CD4-positive, alpha-beta T cell treated with Interleukin-17A for 1 hour (primary cell): ENCODE measurements at regions not wholly inside any gene's neighbourhood (a gene's known extent, or its start where the extent isn't known, plus 50 kb on each side); places are given as distances from the start of the nearest gene placed in this dataset.
"Not testable (repeated sequence)": the region's sequence is repeated elsewhere in the genome, so short reads cannot be mapped to it uniquely, and the experiment has no call there.

Experiments
- DNase-seq: peaks from one replicate; pipeline ENCODE4 v3.0.0-alpha.2; 2020

DNA sequence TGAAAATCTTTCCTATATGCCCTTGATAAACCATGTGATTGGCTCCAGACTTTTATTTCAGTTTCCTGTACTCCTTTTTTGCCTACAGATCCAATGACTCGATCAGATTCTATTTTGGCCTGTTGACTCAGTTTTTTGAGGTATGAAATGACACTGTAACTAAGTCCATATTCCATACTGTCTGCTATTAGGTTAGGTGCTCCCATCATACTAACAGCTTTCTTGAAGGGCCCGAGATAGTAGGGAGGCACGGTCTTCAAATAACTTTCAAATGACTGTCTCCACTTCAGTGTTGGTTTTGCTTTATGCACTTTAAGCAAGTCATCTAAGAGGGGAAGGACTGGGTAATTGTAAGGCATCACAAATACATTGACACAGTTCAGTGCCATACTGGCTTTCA, 295.4 kb upstream of the DAB2 start:
- DNase-seq = no peak

DNA sequence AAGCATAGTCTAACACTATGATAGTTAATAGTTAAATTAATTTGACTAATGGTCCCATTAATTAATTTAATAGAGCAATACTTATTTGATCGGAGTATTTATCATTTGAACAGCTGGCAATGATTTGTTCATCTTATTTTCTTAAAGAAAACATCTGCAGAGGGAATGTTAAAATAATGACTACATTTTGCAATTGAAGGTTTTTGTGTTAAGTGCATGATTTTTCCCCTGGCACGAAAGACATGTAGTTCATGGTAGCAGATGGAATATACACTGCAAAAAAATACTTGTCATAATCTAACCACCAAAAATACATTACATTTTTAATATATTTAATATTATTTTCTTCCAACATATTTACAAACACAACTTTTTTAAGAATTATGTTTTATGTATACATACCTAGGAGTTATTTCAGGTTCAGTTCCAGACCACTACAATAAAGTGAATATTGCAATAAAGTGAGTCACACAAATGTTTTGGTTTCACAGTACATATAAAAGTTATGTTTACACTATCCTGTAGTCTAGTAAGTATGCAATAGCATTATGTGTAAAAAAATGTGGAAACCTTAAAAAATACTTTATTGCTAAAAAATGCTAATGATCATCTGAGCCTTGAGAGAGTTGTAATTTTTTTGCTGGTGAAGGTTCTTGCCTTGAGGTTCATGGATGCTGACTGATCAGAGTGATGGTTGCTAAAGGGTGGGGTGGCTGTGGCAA, 292.6 kb upstream of the DAB2 start:
- DNase-seq = no peak

GRCh38 chr5:39716532-39717028, 291.8 kb upstream of the DAB2 start:
- DNase-seq = peak; percentile 33

- DNase-seq = peak; percentile 63
Observed at GRCh38 chr5:39714036-39714698, 289.4 kb upstream of the DAB2 start.

GRCh38 chr5:39713250-39713916, 288.6 kb upstream of the DAB2 start:
- DNase-seq = no peak

DNA sequence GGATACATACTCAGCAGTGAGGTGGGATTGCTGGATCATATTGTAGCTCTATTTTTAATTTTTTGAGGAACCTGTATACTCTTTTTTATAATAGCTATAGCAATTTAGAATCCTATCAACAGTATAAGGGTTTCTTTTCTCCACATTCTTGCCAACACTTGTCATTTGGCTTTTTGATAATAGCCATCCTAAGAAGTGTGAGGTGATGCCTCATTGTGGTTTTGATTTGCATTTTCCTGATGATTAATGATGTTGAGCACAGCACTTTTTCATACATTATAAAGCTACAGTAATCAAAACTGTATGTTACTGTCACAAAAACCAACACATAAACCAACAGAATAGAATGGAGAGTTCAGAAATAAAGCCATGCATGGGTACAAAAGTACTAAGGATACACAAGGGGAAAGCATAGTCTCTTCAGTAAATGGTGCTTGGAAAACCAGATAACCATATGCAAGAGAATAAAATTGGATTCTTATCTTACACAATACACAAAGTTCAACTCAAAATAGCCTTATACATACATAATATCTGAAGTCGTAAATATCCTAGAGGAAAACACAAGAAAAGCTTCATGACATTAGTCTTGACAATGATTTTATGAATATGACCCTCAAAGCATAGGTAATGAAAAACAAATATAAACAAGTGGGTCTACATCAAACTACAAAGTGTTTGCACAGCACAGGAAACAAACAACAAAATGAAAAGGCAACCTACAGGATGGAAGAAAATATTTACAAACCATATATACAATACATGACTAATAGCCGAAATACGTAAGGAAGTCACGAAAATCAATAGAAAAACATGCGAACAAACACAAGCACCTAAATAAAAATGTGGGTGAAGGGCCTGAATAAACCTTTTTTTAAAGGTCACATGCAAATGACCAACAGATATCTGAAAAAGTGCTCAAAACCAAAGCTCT, 287.8 kb upstream of the DAB2 start:
- DNase-seq = no peak

- no peak for DNase-seq
Observed at GRCh38 chr5:39711821-39712220, 287.0 kb upstream of the DAB2 start.

- no peak for DNase-seq
Observed at GRCh38 chr5:39709032-39709431, 284.3 kb upstream of the DAB2 start.

GRCh38 chr5:39702928-39703327, 278.1 kb upstream of the DAB2 start:
- no peak for DNase-seq

DNA sequence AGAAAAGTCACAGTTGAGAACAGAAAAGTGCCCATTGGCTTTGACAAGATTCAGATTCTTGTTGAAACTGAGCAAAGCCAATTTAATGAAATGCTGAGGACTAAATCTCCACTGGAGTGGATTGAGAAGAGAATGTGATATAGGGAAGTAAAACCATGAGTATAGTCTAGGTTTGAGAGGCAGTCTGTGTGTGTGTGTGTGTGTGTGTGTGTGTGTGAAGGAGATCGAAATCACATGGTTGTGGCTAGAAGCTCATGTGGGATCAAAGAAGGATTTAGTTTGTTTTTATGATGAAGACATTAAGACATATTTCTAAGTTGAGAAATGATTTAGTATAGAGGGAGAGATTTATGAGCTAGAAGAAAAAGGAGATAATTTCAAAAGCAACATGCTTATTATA, 275.7 kb upstream of the DAB2 start:
- DNase-seq = no peak

- DNase-seq = no peak
Observed at GRCh38 chr5:39698838-39699560, 274.2 kb upstream of the DAB2 start.

DNA sequence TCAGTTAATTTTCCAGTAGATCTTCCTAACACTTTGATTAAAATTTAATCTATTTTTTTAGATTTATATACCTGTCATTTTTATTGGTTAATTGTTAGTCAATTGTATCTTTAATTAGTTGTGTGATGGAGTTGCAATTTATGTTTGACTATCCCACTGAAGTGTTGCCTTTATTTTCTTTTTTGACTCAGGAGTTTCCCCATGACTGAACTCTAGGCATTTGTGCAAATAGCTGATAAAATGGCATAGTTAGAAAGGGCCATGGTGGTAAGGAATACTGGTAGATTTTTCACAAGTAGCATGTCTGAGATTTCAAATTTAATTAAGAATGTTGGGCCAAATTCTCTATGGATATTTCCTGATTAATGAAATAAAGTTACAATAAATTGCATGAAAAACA, 273.1 kb upstream of the DAB2 start:
- no peak for DNase-seq

GRCh38 chr5:39696672-39697398, 272.1 kb upstream of the DAB2 start:
- DNase-seq = no peak

DNA sequence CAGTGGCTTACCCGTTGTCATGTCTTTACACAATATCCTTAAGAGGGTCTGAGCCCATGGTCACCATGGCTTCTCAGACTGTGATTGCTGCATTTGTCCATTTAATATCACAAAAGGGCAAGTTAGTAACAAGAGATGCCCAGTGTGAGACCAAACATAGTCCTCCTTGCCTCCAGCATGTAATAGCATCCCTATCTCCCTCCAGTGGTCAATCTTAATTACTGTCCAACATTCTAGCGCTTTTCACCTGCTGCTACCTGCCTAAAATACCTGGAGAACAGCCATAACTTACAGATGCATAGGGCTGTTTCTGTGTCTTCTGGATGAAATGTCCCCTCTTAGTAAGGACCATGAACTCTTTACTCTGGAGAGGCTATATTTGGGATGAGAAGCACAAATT, 267.2 kb upstream of the DAB2 start:
- DNase-seq = no peak

DNA sequence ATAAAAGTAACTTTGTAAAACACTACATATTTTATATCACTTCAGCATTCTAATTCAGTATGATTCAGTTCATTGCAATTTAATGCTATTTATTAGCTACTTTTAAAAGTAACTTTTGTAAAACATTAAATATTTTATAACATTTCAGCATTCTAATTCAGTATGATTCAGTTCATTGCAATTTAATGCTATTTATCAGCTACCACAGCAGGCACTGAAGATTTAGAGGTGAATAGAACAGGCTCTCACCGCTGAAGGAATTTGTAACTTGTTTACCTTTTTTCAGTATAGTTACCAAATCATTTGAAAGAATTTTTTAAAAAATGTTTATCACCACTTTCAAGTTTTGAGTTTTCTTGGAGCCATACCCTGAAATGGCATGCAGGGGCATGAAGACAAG, 266.4 kb upstream of the DAB2 start:
- no peak for DNase-seq

DNA sequence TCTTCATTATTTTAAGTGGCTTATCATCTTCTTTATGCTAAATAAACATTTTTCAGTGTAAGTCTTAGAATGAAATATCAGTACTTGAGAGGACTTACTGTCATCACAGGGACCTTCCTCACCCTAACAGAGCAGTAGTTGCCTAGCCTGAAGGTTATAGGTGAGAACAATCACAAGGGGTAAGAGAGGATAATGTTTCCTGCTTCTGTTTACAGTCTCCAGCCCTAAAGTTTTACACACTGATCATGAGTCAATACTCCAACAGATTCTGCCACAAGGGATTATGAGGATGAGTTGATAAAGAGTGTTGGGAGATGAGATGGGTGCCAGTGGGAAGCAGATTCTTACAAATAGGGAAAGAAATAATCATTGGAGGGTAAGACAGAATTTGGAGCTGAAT, 265.1 kb upstream of the DAB2 start:
- no peak for DNase-seq

GRCh38 chr5:39687924-39688323, 263.1 kb upstream of the DAB2 start:
- not testable (repeated sequence) for DNase-seq

GRCh38 chr5:39680213-39680612, 255.4 kb upstream of the DAB2 start:
- no peak for DNase-seq

- DNase-seq = no peak
Observed at GRCh38 chr5:39678534-39678933, 253.8 kb upstream of the DAB2 start.

DNA sequence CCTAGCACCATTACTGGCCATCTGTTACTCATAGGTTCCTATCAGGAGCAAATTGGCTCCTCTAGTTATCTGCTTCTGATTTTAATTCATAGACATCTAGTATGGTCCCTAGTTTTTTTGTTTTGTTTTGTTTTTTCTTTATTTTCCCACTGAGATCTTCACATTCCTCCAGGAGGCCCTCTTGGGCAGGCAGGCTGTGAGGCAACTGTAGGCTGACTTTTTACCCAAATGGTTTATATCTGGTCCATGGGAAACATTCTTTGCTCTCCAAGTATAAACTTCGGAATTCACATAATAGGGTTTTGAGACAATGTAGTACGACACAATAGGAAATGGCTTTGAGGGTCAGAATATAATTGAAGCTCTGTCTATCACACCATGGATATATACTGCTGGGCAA, 250.9 kb upstream of the DAB2 start:
- DNase-seq = no peak
